Large intestine (tissue), 3 donors: ENCODE measurements at regions not wholly inside any gene's neighbourhood (a gene's known extent, or its start where the extent isn't known, plus 50 kb on each side); places are given as distances from the start of the nearest gene placed in this dataset.

Experiments
- DNase-seq, 2 donors: peaks; one replicate each; pipeline versions ENCODE4 v3.0.0 to v3.0.0-alpha.2; 2013
- H3K27ac ChIP-seq: one replicate; pipeline ENCODE4 v1.5.1; 2013; ENCODE audit warnings: low read length
- H3K27me3 ChIP-seq: 2 replicates; pipeline ENCODE4 v1.6.1; 2013; ENCODE audit warnings: low read length; ENCODE audit not compliant: control insufficient read depth, insufficient read depth
- H3K36me3 ChIP-seq: 2 replicates; pipeline ENCODE4 v1.6.1; 2013; ENCODE audit warnings: low read length; ENCODE audit not compliant: control insufficient read depth, insufficient read depth
- H3K4me1 ChIP-seq: one replicate; pipeline ENCODE4 v1.6.1; 2013; ENCODE audit warnings: low read length; ENCODE audit not compliant: control insufficient read depth, insufficient read depth
- H3K4me3 ChIP-seq: one replicate; pipeline ENCODE4 v1.5.1; 2013; ENCODE audit warnings: low read length
- H3K9me3 ChIP-seq: one replicate; pipeline ENCODE4 v1.6.1; 2013; ENCODE audit warnings: mild to moderate bottlenecking, low read depth, low read length, moderate library complexity; ENCODE audit not compliant: control insufficient read depth
- WGBS: methylation state at CpG from one replicate; pipeline ENCODE4 v1.1.5; 2013; ENCODE audit warnings: low lambda C conversion rate; ENCODE audit not compliant: insufficient coverage; 5-methylcytosine and 5-hydroxymethylcytosine counted together

DNA sequence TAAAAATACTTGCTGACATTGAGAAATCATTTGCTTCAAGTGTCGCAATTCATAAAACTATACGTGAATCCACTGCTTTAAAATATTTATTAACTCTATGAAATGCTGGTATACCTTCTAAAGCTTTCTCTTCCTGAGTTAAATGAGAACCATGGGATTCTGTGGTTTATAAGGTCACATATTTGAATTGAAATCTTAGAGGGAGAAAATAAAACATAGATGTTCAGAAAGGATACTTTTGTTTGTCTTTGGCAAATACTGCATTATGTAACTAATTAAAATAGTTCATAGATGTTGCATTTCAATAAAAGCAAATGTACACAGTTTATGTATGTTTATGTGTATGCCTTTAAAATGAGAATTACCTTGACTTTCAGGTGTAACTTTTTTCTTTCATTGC lies 250.1 kb downstream of the FAM170A start:
- DNase-seq: no peak
- Histone ChIP-seq H3K27ac (no peak overlapping the region), H3K4me3 (no peak overlapping the region), H3K27me3 (no peaks in the 10 kb centered on the region), H3K4me1 (no peaks in the 10 kb centered on the region), H3K36me3 (no peaks in the 10 kb centered on the region), H3K9me3 (no peaks in the 10 kb centered on the region)
- WGBS: 83% methylated on average over 2 of the region's 2 CpGs

DNA sequence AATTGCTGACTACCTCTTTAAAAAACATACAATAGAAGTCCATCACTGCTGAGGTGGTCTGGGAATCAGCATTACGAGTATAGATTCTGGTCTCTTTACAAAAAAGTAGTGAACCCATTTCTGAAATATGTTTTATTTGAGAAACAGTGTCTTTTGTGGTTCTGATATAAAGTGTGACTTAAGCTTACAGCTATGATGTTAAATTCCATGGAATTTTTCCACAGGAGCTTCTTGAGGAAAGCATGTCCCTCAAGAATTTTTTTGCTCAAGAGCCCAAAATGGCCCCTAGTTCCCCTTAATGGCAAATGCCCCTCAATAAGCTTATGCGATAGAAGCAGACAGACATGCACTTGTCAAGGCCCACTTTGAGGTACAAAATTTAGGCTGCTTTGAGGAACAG lies 265.7 kb downstream of the FAM170A start:
- 94% methylated on average over 2 of the region's 2 CpGs for WGBS
- Histone ChIP-seq H3K4me1 (no peaks in the 10 kb centered on the region), H3K27ac (no peak overlapping the region)

DNA sequence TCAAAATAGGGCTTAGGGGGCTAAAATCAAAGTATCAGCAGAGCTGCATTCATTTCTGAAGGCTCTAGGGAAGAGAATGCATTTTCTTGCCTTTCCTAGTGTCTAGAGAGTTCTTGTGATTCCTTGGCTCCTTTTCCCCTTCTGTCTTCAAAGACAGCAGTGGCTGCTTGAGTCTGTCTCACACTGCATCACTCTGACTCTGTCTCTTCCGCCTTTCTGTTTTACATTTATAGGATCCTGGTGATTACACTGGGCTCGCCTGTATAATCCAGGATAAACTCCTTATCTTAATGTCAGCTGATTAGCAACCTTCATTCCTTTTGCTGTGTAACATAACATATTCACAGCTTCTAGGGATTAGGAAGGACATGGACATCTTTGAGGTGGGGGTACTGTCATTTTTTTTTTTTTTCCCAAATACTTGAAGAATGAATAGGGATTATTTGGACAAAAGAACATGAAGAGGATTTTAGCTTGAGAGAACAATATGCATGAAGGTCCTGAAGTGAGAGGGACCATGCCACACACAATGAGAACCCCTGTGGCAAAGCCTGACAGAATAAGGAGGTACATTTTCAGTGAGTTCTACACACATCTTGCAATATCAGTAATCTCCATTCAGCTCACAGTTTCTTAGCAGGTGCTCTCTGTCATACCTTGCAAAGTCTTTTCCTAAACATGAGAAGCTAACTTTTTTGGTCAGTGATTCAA lies 267.6 kb downstream of the FAM170A start:
- H3K4me3 ChIP-seq: no peak overlapping the region
- no peaks in the 10 kb centered on the region for H3K27me3 ChIP-seq
- H3K9me3 ChIP-seq: no peaks in the 10 kb centered on the region
- H3K36me3 ChIP-seq: no peaks in the 10 kb centered on the region
- no peaks in the 10 kb centered on the region for H3K4me1 ChIP-seq
- H3K27ac ChIP-seq: no peak overlapping the region
- no CpG with 5 or more reads among the region's 2 CpGs for WGBS
- no peak for DNase-seq

More for the DNA sequence above, 265.7 kb downstream of the FAM170A start:
- Histone ChIP-seq H3K36me3 (no peaks in the 10 kb centered on the region), H3K27me3 (no peaks in the 10 kb centered on the region), H3K9me3 (no peaks in the 10 kb centered on the region), H3K4me3 (no peak overlapping the region)
- DNase-seq: no peak

DNA sequence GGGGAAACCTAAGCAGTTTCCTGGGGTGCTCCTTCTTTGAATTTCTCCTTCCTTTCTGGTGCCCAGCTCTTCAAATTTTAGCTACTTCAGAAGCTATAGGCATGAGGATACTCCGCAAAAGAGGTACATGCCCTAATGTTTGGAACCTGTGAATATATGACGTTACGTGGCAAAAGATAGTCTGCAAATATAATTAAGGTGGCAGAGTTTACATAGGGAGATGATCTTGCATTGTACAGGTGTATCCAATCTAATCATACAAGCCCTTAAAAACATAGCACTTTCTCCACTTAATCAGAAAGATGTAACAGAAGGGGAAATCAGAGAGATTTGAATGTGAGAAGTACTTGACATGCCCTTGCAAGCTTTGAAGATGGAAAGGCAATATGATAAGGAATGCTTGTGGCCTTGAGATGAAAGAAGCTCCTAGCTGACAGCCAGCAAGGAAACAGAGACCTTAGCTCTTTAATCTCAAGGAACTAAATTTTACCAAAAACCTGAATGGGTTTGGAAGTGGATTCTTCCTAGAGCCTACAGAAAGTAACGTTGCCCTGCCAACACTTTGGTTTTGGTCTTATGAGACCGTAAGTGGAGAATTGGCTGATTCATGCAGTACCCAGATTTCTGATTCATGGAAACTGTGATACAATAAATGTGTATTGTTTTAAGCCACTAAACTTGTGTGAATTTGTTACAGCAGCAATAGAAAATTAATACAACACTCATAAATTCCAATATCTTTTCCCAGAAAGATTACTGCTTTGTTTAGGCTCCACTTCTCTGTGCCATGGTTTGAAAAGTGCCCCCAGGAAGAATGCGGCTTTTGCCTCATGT lies 268.4 kb downstream of the FAM170A start:
- Histone ChIP-seq H3K27me3 (no peaks in the 10 kb centered on the region), H3K36me3 (no peaks in the 10 kb centered on the region), H3K27ac (no peak overlapping the region), H3K4me3 (no peak overlapping the region), H3K4me1 (no peaks in the 10 kb centered on the region), H3K9me3 (no peaks in the 10 kb centered on the region)
- no peak for DNase-seq
- 76% methylated on average over 3 of the region's 6 CpGs for WGBS

DNA sequence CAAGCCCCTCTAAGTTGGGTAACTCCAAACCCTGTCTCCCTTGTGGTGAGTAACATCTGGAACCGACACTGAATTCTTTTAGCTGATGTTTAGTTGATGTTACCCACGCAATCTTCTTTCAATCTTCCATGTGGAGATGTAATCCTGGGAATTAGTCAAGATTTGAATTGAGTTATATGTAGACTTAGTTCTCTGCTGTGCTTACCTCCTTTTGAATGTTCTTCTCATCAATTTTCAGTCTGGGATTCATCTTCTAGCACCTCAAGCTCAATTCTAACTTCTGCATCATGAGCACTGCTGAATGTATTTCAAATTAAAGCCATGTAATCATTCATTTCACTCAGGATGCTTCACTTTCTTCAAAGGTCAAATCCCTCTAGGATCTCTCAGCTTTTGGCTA lies 270.6 kb downstream of the FAM170A start:
- Histone ChIP-seq H3K4me3 (no peak overlapping the region), H3K27me3 (no peaks in the 10 kb centered on the region), H3K27ac (no peak overlapping the region), H3K36me3 (no peaks in the 10 kb centered on the region), H3K9me3 (no peaks in the 10 kb centered on the region), H3K4me1 (no peaks in the 10 kb centered on the region)
- 83% methylated on average over 1 of the region's 2 CpGs for WGBS
- DNase-seq: no peak

DNA sequence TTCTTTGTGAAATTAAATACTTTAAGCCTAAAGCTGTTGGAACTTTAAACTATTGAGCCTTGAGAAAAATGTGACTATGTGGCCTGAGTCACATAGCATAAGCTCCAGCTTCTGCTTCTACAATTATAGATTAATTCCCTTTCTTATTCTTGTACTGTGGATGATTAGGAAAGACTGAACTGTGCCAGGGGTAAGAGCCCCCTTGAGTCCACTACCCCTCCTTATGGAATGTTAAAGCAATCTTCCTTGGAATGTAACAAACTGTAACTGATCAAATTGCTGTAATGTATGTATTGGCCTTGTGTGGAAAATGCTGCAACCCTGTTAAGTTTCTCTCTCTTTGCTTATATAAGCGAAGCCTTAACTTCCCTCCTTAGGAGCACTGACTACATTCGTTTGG lies 273.2 kb downstream of the FAM170A start:
- no peak overlapping the region for H3K4me3 ChIP-seq
- no peak overlapping the region for H3K27ac ChIP-seq
- no peaks in the 10 kb centered on the region for H3K27me3 ChIP-seq
- no peaks in the 10 kb centered on the region for H3K4me1 ChIP-seq
- no peaks in the 10 kb centered on the region for H3K9me3 ChIP-seq
- no peak for DNase-seq
- no peaks in the 10 kb centered on the region for H3K36me3 ChIP-seq
- WGBS: 85% methylated on average over 2 of the region's 2 CpGs

DNA sequence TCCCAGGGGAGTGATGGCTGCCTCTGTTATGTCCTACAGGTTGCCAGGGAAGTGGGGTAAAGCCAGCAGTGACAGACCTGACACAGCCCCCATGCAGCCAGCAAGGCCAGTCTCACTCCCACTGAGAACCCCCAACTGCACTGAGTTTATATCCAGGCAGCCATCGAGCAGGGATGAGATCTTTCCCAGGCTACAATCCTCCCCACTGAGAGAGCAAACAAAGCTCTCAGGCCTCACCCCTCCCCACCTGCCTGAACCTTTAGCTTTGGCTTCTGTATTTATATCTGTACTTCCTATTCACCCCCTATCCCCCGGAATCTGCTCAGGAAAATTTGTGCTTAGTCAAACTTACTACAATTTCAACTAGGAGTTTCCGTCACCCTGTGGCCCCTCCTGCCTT lies 284.1 kb downstream of the FAM170A start:
- Histone ChIP-seq H3K9me3 (no peaks in the 10 kb centered on the region), H3K36me3 (no peaks in the 10 kb centered on the region), H3K4me1 (no peaks in the 10 kb centered on the region), H3K27ac (no peak overlapping the region), H3K27me3 (no peaks in the 10 kb centered on the region), H3K4me3 (no peak overlapping the region)
- no peak for DNase-seq
- 57% methylated on average over 1 of the region's 3 CpGs for WGBS

DNA sequence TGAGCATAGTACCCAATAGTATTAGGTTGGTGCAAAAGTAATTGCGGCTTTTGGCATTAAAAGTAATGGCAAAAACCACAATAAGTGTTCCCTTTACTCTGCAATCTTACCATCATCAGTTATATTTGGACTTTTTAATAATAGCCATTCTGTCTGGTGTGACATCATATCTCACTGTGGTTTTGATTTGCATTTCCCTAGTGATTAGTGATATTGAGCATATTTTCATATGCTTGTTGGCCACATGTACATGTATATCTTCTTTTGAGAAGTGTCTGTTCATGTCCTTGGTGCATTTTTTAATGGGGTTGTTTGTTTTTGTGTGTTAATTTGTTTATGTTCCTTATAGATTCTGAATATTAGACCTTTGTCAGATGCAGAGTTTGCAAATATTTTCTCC lies 289.9 kb downstream of the FAM170A start:
- no peak overlapping the region for H3K27ac ChIP-seq
- no peaks in the 10 kb centered on the region for H3K9me3 ChIP-seq
- no peaks in the 10 kb centered on the region for H3K36me3 ChIP-seq
- no peaks in the 10 kb centered on the region for H3K27me3 ChIP-seq
- DNase-seq: no peak
- H3K4me3 ChIP-seq: no peak overlapping the region
- WGBS: no CpG with 5 or more reads among the region's 1 CpG
- H3K4me1 ChIP-seq: no peaks in the 10 kb centered on the region

DNA sequence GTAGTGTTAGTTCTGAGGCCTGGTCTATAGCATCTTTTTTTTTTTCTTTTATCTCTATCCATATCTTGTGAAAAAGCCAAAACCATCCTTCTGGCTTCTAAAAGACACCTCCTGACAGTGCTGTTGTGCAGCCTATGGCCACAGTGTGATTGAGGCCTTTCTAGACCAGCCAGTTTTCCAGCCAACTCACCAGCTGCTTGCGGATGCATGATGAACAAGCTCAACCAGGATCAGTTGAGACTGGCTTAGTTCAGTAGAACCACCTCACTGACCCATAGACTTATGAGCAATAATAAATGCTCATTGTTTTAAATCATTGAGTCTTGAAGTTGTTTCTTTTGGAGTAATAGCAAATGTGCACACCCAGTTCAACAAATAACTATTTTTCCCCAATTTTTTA lies 296.9 kb downstream of the FAM170A start:
- DNase-seq: no peak
- no CpG with 5 or more reads among the region's 1 CpG for WGBS
- Histone ChIP-seq H3K36me3 (no peaks in the 10 kb centered on the region), H3K27ac (no peak overlapping the region), H3K9me3 (no peaks in the 10 kb centered on the region), H3K4me3 (no peak overlapping the region), H3K4me1 (no peaks in the 10 kb centered on the region), H3K27me3 (no peaks in the 10 kb centered on the region)

DNA sequence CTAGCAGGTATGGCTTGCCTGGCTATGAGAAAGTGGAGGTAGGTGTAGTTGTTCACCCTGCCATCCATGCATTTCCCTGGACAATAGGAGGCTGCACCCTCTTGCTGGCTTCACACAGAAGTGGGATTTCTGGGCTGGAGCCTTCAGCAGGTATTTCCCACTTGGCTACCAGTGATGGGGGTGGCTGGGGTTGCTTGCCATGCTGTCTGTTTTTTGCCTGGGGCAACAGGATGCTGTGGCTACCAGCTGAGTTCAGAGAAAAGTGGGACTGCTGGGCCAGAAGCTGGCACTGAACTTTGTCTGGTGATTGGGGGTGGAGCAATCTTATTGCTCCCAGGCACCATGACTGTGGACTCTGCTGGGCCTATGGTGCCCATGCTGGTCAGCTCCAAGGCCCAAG lies 299.6 kb downstream of the FAM170A start:
- Histone ChIP-seq H3K4me1 (no peaks in the 10 kb centered on the region), H3K27me3 (no peaks in the 10 kb centered on the region), H3K4me3 (no peak overlapping the region)

DNA sequence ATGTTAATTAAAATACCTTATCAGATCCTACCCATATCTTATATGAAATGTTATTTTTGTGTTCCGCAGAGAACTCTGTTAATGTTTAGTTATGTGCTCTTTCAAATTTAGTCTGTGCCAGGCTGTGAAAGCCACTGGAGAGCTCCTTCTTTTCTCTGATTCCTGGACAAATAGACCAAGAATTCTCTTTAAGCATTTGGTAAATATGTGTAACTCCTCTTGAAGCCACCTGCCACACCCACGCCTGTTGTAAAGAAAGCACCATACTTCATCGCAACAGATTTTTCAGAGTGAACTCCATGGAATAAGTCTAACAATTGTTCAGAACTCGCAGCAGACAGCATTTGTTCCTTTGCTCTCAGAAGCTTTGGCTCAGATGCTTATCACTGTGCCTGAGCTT lies 301.1 kb downstream of the FAM170A start:
- no peak overlapping the region for H3K27ac ChIP-seq
- WGBS: 40% methylated on average over 2 of the region's 4 CpGs
- no peaks in the 10 kb centered on the region for H3K4me1 ChIP-seq
- no peak for DNase-seq
- no peaks in the 10 kb centered on the region for H3K27me3 ChIP-seq
- no peaks in the 10 kb centered on the region for H3K9me3 ChIP-seq
- no peaks in the 10 kb centered on the region for H3K36me3 ChIP-seq
- H3K4me3 ChIP-seq: no peak overlapping the region

More for the DNA sequence above, 299.6 kb downstream of the FAM170A start:
- Histone ChIP-seq H3K27ac (no peak overlapping the region), H3K9me3 (no peaks in the 10 kb centered on the region), H3K36me3 (no peaks in the 10 kb centered on the region)
- no peak for DNase-seq
